ENCODE measurements at regions not wholly inside any gene's neighbourhood (a gene's known extent, or its start where the extent isn't known, plus 50 kb on each side); places are given as distances from the start of the nearest gene placed in this dataset.
"Not testable (repeated sequence)": the region's sequence is repeated elsewhere in the genome, so short reads cannot be mapped to it uniquely, and the experiment has no call there.

- DNase-seq: peak; percentile 74
- Mint-ChIP-seq H3K9me3 (peaks cover 7% of the 10 kb centered on the region; the same call in 1 of the 2 replicates), H3K27me3 (ENCODE audit: insufficient read depth) (no peaks in the 10 kb centered on the region), H3K4me1 (ENCODE audit: low read depth) (peaks cover 74% of the 10 kb centered on the region), H3K27ac (peak overlapping the region; percentile 83), H3K36me3 (ENCODE audit: low read depth) (peaks cover 20% of the 10 kb centered on the region), H3K4me3 (peak overlapping the region; percentile 60)
- TF ChIP-seq CTCF (IDR thresholded peaks at IDR 0.05): peak; percentile 82
These were observed 60.7 kb downstream of the RPL22L1 start for GRCh38 chr3:170809007-170809974.

- Mint-ChIP-seq H3K4me3 (no peak overlapping the region), H3K9me3 (peaks cover 7% of the 10 kb centered on the region; the same call in 1 of the 2 replicates), H3K36me3 (ENCODE audit: low read depth) (peaks cover 20% of the 10 kb centered on the region), H3K4me1 (ENCODE audit: low read depth) (peaks cover 87% of the 10 kb centered on the region), H3K27ac (peak overlapping the region; percentile 40; the same call in 1 of the 2 replicates), H3K27me3 (ENCODE audit: insufficient read depth) (no peaks in the 10 kb centered on the region)
- no peak for DNase-seq
- TF ChIP-seq CTCF (IDR thresholded peaks at IDR 0.05): 0 out of 2 replicates have a peak, but pooled peaks have one; percentile 12
These were observed 62.0 kb downstream of the RPL22L1 start for GRCh38 chr3:170808041-170808440.

GRCh38 chr3:170806676-170807075 lies 63.3 kb downstream of the RPL22L1 start:
- TF ChIP-seq CTCF (IDR thresholded peaks at IDR 0.05): no peak
- Mint-ChIP-seq H3K4me1 (ENCODE audit: low read depth) (peaks cover 90% of the 10 kb centered on the region), H3K36me3 (ENCODE audit: low read depth) (peaks cover 20% of the 10 kb centered on the region)

GRCh38 chr3:170806141-170806540 lies 63.9 kb downstream of the RPL22L1 start:
- no peak for DNase-seq
- H3K9me3 Mint-ChIP-seq: peaks cover 7% of the 10 kb centered on the region; the same call in 1 of the 2 replicates
- peaks cover 89% of the 10 kb centered on the region for H3K4me1 Mint-ChIP-seq (ENCODE audit: low read depth)
- no peaks in the 10 kb centered on the region for H3K27me3 Mint-ChIP-seq (ENCODE audit: insufficient read depth)
- TF ChIP-seq CTCF (IDR thresholded peaks at IDR 0.05): no peak
- no peak overlapping the region for H3K4me3 Mint-ChIP-seq
- H3K36me3 Mint-ChIP-seq (ENCODE audit: low read depth): peaks cover 20% of the 10 kb centered on the region
- no peak overlapping the region for H3K27ac Mint-ChIP-seq

More at GRCh38 chr3:170806676-170807075, 63.3 kb downstream of the RPL22L1 start:
- Mint-ChIP-seq H3K27me3 (ENCODE audit: insufficient read depth) (no peaks in the 10 kb centered on the region), H3K27ac (no peak overlapping the region), H3K9me3 (peaks cover 7% of the 10 kb centered on the region; the same call in 1 of the 2 replicates), H3K4me3 (no peak overlapping the region)
- DNase-seq: no peak

GRCh38 chr3:170805296-170805695 lies 64.7 kb downstream of the RPL22L1 start:
- H3K9me3 Mint-ChIP-seq; DNase-seq; H3K27ac Mint-ChIP-seq; H3K27me3 Mint-ChIP-seq (ENCODE audit: insufficient read depth); H3K4me3 Mint-ChIP-seq: not testable (repeated sequence)
- Mint-ChIP-seq H3K4me1 (ENCODE audit: low read depth) (peaks cover 80% of the 10 kb centered on the region), H3K36me3 (ENCODE audit: low read depth) (peaks cover 20% of the 10 kb centered on the region)

GRCh38 chr3:170804634-170805033 lies 65.4 kb downstream of the RPL22L1 start:
- H3K9me3 Mint-ChIP-seq; H3K4me3 Mint-ChIP-seq; DNase-seq; H3K27me3 Mint-ChIP-seq (ENCODE audit: insufficient read depth): not testable (repeated sequence)
- H3K27ac Mint-ChIP-seq: 0 out of 2 replicates have a peak overlapping the region, but pooled peaks have one; percentile 29
- H3K36me3 Mint-ChIP-seq (ENCODE audit: low read depth): peaks cover 20% of the 10 kb centered on the region
- peaks cover 74% of the 10 kb centered on the region for H3K4me1 Mint-ChIP-seq (ENCODE audit: low read depth)

Measured in HFFc6 (cell line).